SK-N-SH (cell line): ENCODE measurements at regions not wholly inside any gene's neighbourhood (a gene's known extent, or its start where the extent isn't known, plus 50 kb on each side); places are given as distances from the start of the nearest gene placed in this dataset.

Experiments
- CTCF ChIA-PET: fragments of 300-600, 350-600 bp; formaldehyde crosslinking; extraction: SDS; loops from one replicate; lab custom pipeline; 2021; lab: Yijun Ruan, JAX
- POLR2A ChIA-PET: fragments of 350-600 bp; sonication (Branson Sonifier 250); formaldehyde crosslinking; extraction: SDS; loops from one replicate; lab custom pipeline; 2020; ENCODE audit warnings: antibody characterized with exemption, inconsistent platforms; lab: Yijun Ruan, JAX
- DNase-seq: peaks from one replicate; pipeline ENCODE4 v3.0.0; 2012
- H2AFZ ChIP-seq: fragments of 200-600 bp; sonication (generic); 2 replicates; pipeline ENCODE4 v1.8.1; 2016; ENCODE audit warnings: antibody characterized with exemption, mild to moderate bottlenecking, low read depth
- H3F3A ChIP-seq: fragments of 200-600 bp; sonication (generic); replicated peaks from 2 replicates; pipeline ENCODE3; 2016; ENCODE audit warnings: antibody characterized with exemption, mild to moderate bottlenecking; ENCODE audit not compliant: insufficient read depth
- H3K27ac ChIP-seq, 2 experiments: fragments of 200-500 bp in 1 of 2; fragments of 200-600 bp in 1 of 2; sonication (Bioruptor generic) in 1 of 2; sonication (generic), shearing (Covaris generic) in 1 of 2; 2 replicates each; pipeline versions ENCODE4 v1.5.1 to v1.6.1; 2014 to 2016; ENCODE audit warnings: low read depth in 2 of 2, inconsistent platforms in 1 of 2, low read length in 1 of 2, mild to moderate bottlenecking in 1 of 2, mixed read lengths in 1 of 2
- H3K27me3 ChIP-seq: fragments of 200-600 bp; sonication (generic), shearing (Covaris generic); 2 replicates; pipeline ENCODE4 v1.6.1; 2016; ENCODE audit warnings: mixed run types; ENCODE audit not compliant: insufficient read depth
- H3K36me3 ChIP-seq, 2 experiments: fragments of 200-500 bp in 1 of 2; fragments of 200-600 bp in 1 of 2; sonication (Bioruptor generic) in 1 of 2; sonication (generic) in 1 of 2; replicated peaks in 1 of 2; 2 replicates each; pipeline versions ENCODE3 to v1.5.1; 2014 to 2016; ENCODE audit warnings: low read length in 1 of 2, mild to moderate bottlenecking in 1 of 2; ENCODE audit not compliant: insufficient read depth in 2 of 2, control insufficient read depth in 1 of 2
- H3K4me1 ChIP-seq, 2 experiments: fragments of 200-500 bp in 1 of 2; fragments of 200-600 bp in 1 of 2; sonication (Bioruptor generic) in 1 of 2; sonication (generic), shearing (Covaris generic) in 1 of 2; 2 replicates each; pipeline versions ENCODE4 v1.5.1 to v1.6.1; 2014 to 2016; ENCODE audit warnings: low read depth in 1 of 2, low read length in 1 of 2, mixed run types in 1 of 2; ENCODE audit not compliant: insufficient read depth in 2 of 2, control insufficient read depth in 1 of 2
- H3K4me2 ChIP-seq: fragments of 200-600 bp; sonication (generic), shearing (Covaris generic); 2 replicates; pipeline ENCODE4 v1.6.1; 2017; ENCODE audit warnings: mixed run types
- H3K4me3 ChIP-seq, 2 experiments: fragments of 200-500 bp in 1 of 2; fragments of 200-600 bp in 1 of 2; sonication (Bioruptor generic) in 1 of 2; sonication (generic), shearing (Covaris generic) in 1 of 2; 2 replicates each; pipeline versions ENCODE4 v1.5.1 to v1.8.1; 2014 to 2016; ENCODE audit warnings: low read depth in 2 of 2, inconsistent platforms in 1 of 2, low read length in 1 of 2, mild to moderate bottlenecking in 1 of 2, mixed read lengths in 1 of 2, moderate library complexity in 1 of 2
- H3K79me2 ChIP-seq: fragments of 200-600 bp; sonication (generic); 2 replicates; pipeline ENCODE4 v1.8.1; 2017; ENCODE audit warnings: mild to moderate bottlenecking; ENCODE audit not compliant: insufficient read depth
- H3K9ac ChIP-seq: fragments of 200-600 bp; sonication (generic); 2 replicates; pipeline ENCODE4 v1.6.1; 2017; ENCODE audit warnings: mixed run types
- H3K9me2 ChIP-seq: fragments of 200-600 bp; sonication (generic); 2 replicates; pipeline ENCODE4 v1.6.1; 2017; ENCODE audit warnings: mixed run types
- H3K9me3 ChIP-seq: fragments of 200-600 bp; sonication (generic); 2 replicates; pipeline ENCODE4 v1.6.1; 2017; ENCODE audit warnings: mixed run types, mild to moderate bottlenecking, moderate library complexity
- H4K20me1 ChIP-seq: fragments of 200-600 bp; sonication (generic); 2 replicates; pipeline ENCODE4 v1.6.1; 2017; ENCODE audit warnings: mild to moderate bottlenecking, mixed run types; ENCODE audit not compliant: insufficient read depth
- FOSL2 ChIP-seq: IDR thresholded peaks from 2 replicates; pipeline ENCODE4 v1.4.0; 2012; ENCODE audit warnings: low read depth, mild to moderate bottlenecking, moderate library complexity, borderline replicate concordance
- FOXM1 ChIP-seq: IDR thresholded peaks from 2 replicates; pipeline ENCODE4 v1.4.0; 2012; ENCODE audit warnings: low read depth, mild to moderate bottlenecking
- GATA2 ChIP-seq: sonication (generic); formaldehyde crosslinking; IDR thresholded peaks from 2 replicates; pipeline ENCODE4 v1.5.0; 2020; ENCODE audit warnings: mild to moderate bottlenecking, missing genetic modification reagents
- JUND ChIP-seq: IDR thresholded peaks from 2 replicates; pipeline ENCODE4 v1.4.0; 2012
- MAX ChIP-seq: IDR thresholded peaks from 2 replicates; pipeline ENCODE4 v1.4.0; 2012; ENCODE audit warnings: low read depth
- NFIC ChIP-seq: IDR thresholded peaks from 2 replicates; pipeline ENCODE4 v1.4.0; 2012; ENCODE audit warnings: borderline replicate concordance
- PBX3 ChIP-seq: IDR thresholded peaks from 2 replicates; pipeline ENCODE4; 2012
- POLR2AphosphoS5 ChIP-seq: IDR thresholded peaks from 2 replicates; pipeline ENCODE4 v1.6.1; 2012; ENCODE audit warnings: low read depth, low read length
- RAD21 ChIP-seq: IDR thresholded peaks from 2 replicates; pipeline ENCODE4 v1.6.1; 2012; ENCODE audit warnings: mild to moderate bottlenecking, low read length
- RCOR1 ChIP-seq: fragments of 150-350 bp; IDR thresholded peaks from 2 replicates; pipeline ENCODE4 v1.6.1; 2017; ENCODE audit warnings: antibody characterized with exemption, low read length
- SIN3A ChIP-seq: IDR thresholded peaks from 2 replicates; pipeline ENCODE4 v1.6.1; 2012; ENCODE audit warnings: low read depth, mild to moderate bottlenecking, low read length, moderate library complexity, borderline replicate concordance
- TCF12 ChIP-seq: IDR thresholded peaks from 2 replicates; pipeline ENCODE4 v1.4.0; 2012
- TEAD4 ChIP-seq: IDR thresholded peaks from 2 replicates; pipeline ENCODE4 v1.4.0; 2012; ENCODE audit warnings: mild to moderate bottlenecking, borderline replicate concordance; ENCODE audit not compliant: insufficient read depth
- USF1 ChIP-seq: IDR thresholded peaks from 2 replicates; pipeline ENCODE4 v1.4.0; 2012; ENCODE audit warnings: low read depth, borderline replicate concordance
- USF2 ChIP-seq: fragments of 150-350 bp; IDR thresholded peaks from 2 replicates; pipeline ENCODE4 v1.6.1; 2017; ENCODE audit warnings: antibody characterized with exemption, low read length, low read depth, borderline replicate concordance
- YY1 ChIP-seq: IDR thresholded peaks from 2 replicates; pipeline ENCODE4 v1.4.0; 2012; ENCODE audit warnings: low read depth, mild to moderate bottlenecking
- ZBTB33 ChIP-seq: IDR thresholded peaks from 2 replicates; pipeline ENCODE4 v1.4.0; 2012; ENCODE audit warnings: low read depth, borderline replicate concordance
- WGBS: methylation state at CpG from one replicate; pipeline ENCODE4 v1.1.6; 2017; ENCODE audit warnings: low lambda C conversion rate; 5-methylcytosine and 5-hydroxymethylcytosine counted together

- no peak overlapping the region for H3K4me2 ChIP-seq
- no peak overlapping the region for H3K9ac ChIP-seq
- DNase-seq = no peak
These were observed 265.5 kb upstream of the ZNF608 start for GRCh38 chr5:125011947-125012346.

More at GRCh38 chr5:125011947-125012346, 265.5 kb upstream of the ZNF608 start:
- Histone ChIP-seq H3K79me2 (no peaks in the 10 kb centered on the region), H4K20me1 (no peaks in the 10 kb centered on the region), H3K27ac (no peak overlapping the region), H2AFZ (no peak overlapping the region), H3K9me3 (no peaks in the 10 kb centered on the region), H3K4me3 (no peak overlapping the region), H3K4me1 (no peaks in the 10 kb centered on the region), H3K9me2 (no peaks in the 10 kb centered on the region; the same call in 1 of the 2 replicates), H3K36me3 (no peaks in the 10 kb centered on the region), H3K27me3 (no peaks in the 10 kb centered on the region), H3F3A (no peaks in the 10 kb centered on the region)
- ChIA-PET CTCF (interaction anchor here (1.6 kb wide), 1 partner anchor 16 kb away, joined by 4 read pairs; no protein-coding TSS in a partner anchor), POLR2A (no interaction called here)
- TF ChIP-seq TEAD4 (no peak), YY1 (no peak), POLR2AphosphoS5 (no peak), RCOR1 (no peak), RAD21 (no peak), SIN3A (no peak), TCF12 (no peak), ZBTB33 (no peak), PBX3 (no peak), MAX (no peak), FOXM1 (no peak), FOSL2 (no peak), NFIC (no peak), USF2 (no peak), JUND (no peak), USF1 (no peak), GATA2 (CRISPR knock-in tag) (no peak)
- 59% methylated on average over 4 of the region's 4 CpGs for whole genome bisulfite sequencing
